Liver (tissue), 3 donors: ENCODE measurements at regions not wholly inside any gene's neighbourhood (a gene's known extent, or its start where the extent isn't known, plus 50 kb on each side); places are given as distances from the start of the nearest gene placed in this dataset.
"Not testable (repeated sequence)": the region's sequence is repeated elsewhere in the genome, so short reads cannot be mapped to it uniquely, and the experiment has no call there.

Experiments used
- CTCF ChIP-seq: fragments of 150-350 bp; IDR thresholded peaks from 2 replicates; pipeline ENCODE4 v1.5.1; 2017; ENCODE audit warnings: improper control_type of control experiment, low read depth, low read length; ENCODE audit not compliant: missing input control
- EGR1 ChIP-seq, 2 donors: IDR thresholded peaks; 2 replicates each; pipeline ENCODE4 v1.6.1; 2016 to 2018; ENCODE audit warnings: antibody characterized with exemption in 2 of 2, low read depth in 2 of 2
- FOXA1 ChIP-seq: IDR thresholded peaks from 2 replicates; pipeline ENCODE4 v1.6.1; 2016; ENCODE audit warnings: antibody characterized with exemption
- HNF4A ChIP-seq, 2 donors: conservative IDR thresholded peaks; 2 replicates each; pipeline ENCODE4 v1.6.1; 2016; ENCODE audit warnings: antibody characterized with exemption in 2 of 2, mild to moderate bottlenecking in 2 of 2
- HNF4G ChIP-seq: IDR thresholded peaks from 2 replicates; pipeline ENCODE4 v1.6.1; 2016; ENCODE audit warnings: antibody characterized with exemption
- JUND ChIP-seq, 2 donors: IDR thresholded peaks; 2 replicates each; pipeline ENCODE4 v1.6.1; 2016; ENCODE audit warnings: antibody characterized with exemption in 2 of 2
- MAX ChIP-seq: IDR thresholded peaks from 2 replicates; pipeline ENCODE4 v1.6.1; 2016; ENCODE audit warnings: antibody characterized with exemption
- RAD21 ChIP-seq, 2 donors: IDR thresholded peaks; 2 replicates each; pipeline ENCODE4 v1.6.1; 2016; ENCODE audit warnings: antibody characterized with exemption in 2 of 2, mild to moderate bottlenecking in 2 of 2
- REST ChIP-seq: IDR thresholded peaks from 2 replicates; pipeline ENCODE4 v1.6.1; 2016; ENCODE audit warnings: antibody characterized with exemption, mild to moderate bottlenecking
- RXRA ChIP-seq, 2 donors: IDR thresholded peaks; 2 replicates each; pipeline ENCODE4 v1.6.1; 2017 to 2018; ENCODE audit warnings: antibody characterized with exemption in 2 of 2, mild to moderate bottlenecking in 1 of 2
- TAF1 ChIP-seq: conservative IDR thresholded peaks from 2 replicates; pipeline ENCODE4 v1.6.1; 2016; ENCODE audit warnings: antibody characterized with exemption, mild to moderate bottlenecking
- donor health status: healthy.
- donor health status: healthy.

GRCh38 chr1:146484195-146484594 is 255.4 kb upstream of the NOTCH2NLA start:
- not testable (repeated sequence) for TF ChIP-seq CTCF; HNF4G; RAD21 (IDR thresholded peaks at IDR 0.05); REST; FOXA1; RXRA (IDR thresholded peaks at IDR 0.05); EGR1 (IDR thresholded peaks at IDR 0.05; ENCODE audit: low read depth in 2 of 2); HNF4A (conservative IDR thresholded peaks at IDR 0.05); TAF1; MAX; JUND (IDR thresholded peaks at IDR 0.05)
